GM19035 (cell line): ENCODE measurements at regions not wholly inside any gene's neighbourhood (a gene's known extent, or its start where the extent isn't known, plus 50 kb on each side); places are given as distances from the start of the nearest gene placed in this dataset.
"Not testable (repeated sequence)": the region's sequence is repeated elsewhere in the genome, so short reads cannot be mapped to it uniquely, and the experiment has no call there.

Experiments used
- ATAC-seq: cut with Tn5 transposase; IDR thresholded peaks from one replicate; pipeline ENCODE4 v1.9.1; 2021; ENCODE audit not compliant: unreplicated experiment

DNA sequence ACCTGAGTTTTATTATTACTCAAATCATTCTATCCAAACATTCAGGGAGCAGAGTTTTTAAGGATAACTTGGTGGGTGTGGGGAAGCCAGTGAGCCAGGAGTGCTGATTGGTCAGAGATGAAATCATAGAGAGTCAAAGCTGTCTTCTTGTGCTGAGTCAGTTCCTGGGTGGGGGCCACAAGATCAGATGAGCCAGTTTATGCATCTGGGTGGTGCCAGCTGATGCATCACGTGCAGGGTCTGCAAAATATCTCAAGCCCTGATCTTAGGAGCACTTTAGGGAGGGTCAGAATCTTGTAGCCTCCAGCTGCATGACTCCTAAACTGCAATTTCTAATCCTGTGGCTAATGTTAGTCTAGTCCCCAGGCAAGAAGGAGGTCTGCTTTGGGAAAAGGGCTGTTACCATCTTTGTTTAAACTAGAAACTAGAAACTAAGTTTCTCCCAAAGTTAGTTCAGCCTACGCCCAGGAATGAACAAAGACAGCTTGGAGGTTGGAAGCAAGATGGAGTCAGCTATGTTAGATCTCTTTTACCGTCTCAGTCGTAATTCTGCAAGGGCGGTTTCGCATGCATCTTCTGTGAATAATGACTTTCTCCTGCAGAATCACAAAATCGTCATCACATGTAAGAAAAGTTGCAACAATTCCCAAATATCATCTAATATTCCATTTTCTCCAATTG lies 97.5 kb downstream of the ZNF664 start:
- ATAC-seq: not testable (repeated sequence)

DNA sequence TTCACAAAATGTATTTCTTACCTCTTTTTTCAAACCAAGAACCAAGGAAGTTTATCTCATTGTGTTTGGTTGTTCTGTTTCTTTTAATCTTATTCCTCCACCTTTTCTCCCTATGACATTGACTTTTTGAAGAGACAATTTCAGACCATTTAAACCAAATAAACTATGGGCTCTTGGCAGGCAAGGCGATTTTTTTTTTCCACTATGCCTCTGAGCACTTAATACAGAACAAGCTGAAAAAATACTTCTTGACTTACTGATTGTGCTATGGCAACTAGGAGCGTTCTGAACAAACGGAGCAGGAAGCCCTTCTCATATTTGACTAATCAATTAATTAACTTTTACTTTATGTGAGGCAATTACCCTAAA lies 98.0 kb downstream of the ZNF664 start:
- no peak for ATAC-seq

DNA sequence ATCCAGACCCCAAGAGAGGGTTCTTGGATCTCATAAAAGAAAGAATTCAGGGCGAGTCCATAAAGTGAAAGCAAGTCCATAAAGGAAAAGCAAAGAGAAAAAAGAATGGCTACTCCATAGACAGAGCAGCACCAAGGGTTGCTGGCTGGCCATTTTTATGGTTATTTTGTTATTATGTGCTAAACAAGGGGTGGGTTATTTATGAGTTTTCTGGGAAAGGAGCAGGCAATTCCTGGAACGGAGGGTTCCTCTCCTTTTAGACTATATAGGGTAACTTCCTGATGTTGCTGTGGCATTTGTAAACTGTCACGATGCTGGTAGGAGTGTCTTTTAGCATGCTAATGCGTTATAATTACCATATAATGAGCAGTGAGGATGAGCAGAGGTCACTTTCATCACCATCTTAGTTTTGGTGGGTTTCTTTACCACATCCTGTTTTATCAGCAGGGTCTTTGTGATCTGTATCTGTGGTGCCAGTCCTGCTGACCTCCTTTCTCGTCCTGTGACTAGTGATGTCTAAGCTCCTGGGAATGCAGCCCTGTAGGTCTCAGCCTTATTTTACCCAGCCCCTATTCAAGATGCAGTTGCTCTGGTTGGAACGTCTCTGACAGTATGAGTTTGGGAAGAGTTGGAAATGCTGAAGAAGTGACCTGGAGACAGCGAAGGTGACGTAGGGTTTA lies 100.5 kb downstream of the ZNF664 start:
- no peak for ATAC-seq

- no peak for ATAC-seq
Measured at GRCh38 chr12:124075841-124076240, 102.8 kb downstream of the ZNF664 start.

DNA sequence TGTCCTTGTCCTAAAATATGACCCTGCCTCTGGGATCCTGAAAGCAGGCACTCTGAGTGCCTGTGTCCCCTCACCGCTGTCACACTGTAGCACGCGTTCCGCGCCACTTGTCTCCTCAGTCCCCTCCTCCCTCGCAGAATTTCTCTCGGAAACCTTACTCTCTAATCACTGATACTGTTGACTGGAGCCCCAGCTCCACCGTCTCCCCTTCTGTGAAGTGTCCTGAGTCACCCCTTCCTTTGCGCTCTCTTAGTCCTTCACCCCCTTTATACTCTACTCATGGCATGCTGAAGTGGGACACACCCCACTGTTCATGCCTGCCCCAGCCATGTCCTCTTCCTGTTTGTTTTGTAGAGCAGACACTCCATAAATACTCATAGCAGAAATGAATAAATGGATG lies 104.7 kb downstream of the ZNF664 start:
- no peak for ATAC-seq

DNA sequence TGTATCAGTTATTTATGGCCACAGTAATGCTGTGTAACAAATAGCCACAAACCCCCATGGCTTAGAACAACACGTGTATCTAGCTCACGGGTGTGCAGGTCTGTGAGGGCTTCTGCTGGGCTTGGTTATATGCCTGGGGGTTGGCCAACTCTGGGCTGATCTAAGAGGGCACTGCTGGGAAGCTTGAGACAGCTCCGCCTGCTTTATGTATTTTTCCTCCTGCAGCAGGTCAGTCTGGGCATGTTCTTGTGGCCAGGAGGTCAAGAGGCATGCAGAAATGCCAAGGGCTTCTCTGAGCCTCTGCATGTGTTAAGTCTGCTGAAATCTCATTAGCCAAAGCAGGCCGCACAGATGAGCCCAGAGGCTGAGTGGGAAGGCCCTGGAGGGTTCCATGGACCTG lies 105.8 kb downstream of the ZNF664 start:
- ATAC-seq: no peak

- ATAC-seq: no peak
Measured at GRCh38 chr12:124080649-124081048, 107.6 kb downstream of the ZNF664 start.

DNA sequence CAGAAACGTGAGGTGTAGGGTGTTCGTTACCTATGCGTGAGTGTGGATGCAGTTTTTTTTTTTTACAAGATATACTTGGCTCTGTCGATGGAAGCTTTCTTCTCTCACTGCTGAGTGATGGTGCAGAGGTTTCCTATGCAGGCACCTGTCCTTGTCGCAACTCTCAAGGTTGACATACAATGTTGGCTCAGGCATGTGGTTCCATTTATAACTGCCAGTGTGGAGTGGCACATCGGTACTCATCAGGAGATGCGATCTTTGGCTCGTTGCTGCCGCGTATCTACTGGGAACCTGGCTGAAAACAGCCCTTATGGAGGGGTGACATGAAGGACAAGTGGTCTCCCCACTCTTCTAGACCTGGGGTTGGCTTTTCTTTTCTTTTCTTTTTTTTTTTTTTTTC lies 109.0 kb downstream of the ZNF664 start:
- ATAC-seq: no peak

DNA sequence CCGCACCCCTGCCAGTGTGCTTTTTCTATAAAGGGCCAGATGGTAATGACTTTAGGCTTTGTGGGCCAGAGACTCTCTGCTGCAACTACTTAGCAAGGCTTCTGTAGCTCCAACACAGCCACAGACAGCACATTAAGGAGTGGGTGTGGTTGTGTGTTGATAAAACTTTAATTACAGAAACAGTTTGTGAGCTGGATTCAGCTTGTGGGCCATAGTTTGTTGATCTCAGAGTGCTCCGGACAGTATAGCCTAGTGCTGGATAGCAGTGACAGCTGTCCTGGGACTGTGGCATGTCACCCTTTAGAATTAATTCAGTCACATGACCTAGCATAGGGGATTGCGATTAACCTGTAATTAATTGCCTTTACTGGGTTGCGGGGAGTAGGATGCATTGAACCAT lies 109.7 kb downstream of the ZNF664 start:
- ATAC-seq: no peak

- ATAC-seq: no peak
Measured at GRCh38 chr12:124083708-124084107, 110.7 kb downstream of the ZNF664 start.

DNA sequence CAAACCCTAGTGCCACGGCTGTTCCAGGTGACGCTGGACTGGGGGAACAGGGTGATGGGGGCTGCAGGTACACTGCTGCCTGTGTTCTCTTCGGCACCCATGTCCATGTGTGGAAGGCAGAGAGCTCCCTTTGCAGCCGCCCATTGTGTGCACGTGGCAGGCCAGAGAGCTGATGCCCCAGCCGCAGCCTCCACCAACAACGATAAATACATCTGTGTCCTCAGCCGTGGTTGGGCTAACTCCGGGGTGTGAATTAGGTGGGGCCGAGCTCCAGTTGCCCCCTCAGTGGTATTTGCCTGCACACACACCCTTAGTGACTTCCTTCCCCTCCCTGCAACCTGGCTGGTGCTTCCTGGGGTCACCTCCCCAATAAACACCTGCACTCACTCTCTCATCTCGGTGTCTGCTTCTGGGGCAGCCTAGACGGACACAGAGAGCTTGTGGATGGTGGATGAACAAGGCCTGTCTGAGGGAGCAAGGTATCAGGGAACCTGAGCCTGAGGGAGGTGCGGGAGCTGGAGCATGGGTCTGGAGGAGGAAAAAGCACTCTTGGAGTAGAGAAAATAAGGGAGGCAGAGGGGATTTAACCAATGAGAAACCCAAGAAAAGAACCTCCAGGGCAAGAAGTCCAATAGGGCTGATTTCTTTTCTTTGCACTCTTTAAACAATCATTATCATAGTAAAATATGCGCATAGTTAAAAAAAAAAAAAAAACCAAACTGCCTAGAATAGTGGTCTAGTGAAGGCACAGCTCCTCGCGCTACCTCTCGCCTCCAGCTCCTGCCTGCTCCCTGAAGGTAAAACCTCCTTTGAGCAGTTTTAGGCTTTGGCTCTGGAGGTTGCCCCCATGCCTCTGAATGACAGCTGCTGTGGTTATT lies 112.6 kb downstream of the ZNF664 start:
- ATAC-seq: no peak

- no peak for ATAC-seq
Measured at GRCh38 chr12:124086299-124086898, 113.4 kb downstream of the ZNF664 start.

- no peak for ATAC-seq
Measured at GRCh38 chr12:124087266-124088051, 114.4 kb downstream of the ZNF664 start.

DNA sequence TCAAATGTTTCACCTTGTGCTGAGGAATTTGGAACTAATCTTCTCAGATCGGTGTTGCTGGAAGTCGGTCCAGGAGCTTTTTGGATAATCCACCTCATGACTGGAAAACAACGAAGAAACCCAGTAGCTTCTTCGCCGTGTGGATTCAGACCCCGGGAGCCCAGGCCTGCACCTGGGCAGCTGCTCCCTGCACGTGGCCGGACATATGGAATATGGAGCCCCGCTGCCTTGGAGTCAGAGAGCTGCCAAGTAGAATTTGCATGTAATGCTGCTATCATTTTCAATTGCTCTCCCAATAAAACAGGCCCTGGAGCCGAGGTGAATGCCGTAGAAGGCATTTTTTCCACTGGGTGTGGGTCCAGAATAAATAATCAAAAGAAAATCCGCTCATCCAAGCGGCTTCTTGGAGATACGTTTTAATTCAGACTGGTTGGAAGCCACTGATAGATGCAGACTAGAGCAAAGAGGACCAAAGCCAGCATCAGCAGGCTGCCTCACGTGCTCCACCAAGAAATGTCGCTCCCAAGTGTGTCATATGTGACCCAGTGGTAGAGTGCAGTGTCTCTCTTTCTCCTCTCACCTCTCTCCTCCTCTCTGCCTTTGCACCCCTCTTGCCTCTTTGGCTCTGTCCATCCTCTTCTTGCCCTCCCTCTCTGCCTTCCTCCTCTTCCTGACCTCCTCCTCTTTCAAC lies 115.3 kb downstream of the ZNF664 start:
- ATAC-seq: no peak

- ATAC-seq: not testable (repeated sequence)
Measured at GRCh38 chr12:124089181-124089914, 116.3 kb downstream of the ZNF664 start.

GRCh38 chr12:124091835-124092234 lies 118.8 kb downstream of the ZNF664 start:
- no peak for ATAC-seq

DNA sequence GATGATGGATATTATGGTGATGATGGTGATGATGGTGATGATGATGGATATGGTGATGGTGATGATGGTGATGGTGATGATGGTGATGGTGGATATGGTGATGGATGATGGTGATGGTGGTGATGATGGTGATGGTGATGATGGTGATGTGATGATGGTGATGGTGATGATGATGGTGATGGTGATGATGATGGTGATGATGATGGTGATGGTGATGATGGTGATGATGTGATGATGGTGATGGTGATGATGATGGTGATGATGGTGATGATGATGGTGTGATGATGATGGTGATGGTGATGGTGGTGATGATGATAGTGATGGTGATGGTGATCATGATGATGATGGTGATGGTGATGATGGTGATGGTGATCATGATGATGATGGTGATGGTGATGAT lies 119.5 kb downstream of the ZNF664 start:
- not testable (repeated sequence) for ATAC-seq

DNA sequence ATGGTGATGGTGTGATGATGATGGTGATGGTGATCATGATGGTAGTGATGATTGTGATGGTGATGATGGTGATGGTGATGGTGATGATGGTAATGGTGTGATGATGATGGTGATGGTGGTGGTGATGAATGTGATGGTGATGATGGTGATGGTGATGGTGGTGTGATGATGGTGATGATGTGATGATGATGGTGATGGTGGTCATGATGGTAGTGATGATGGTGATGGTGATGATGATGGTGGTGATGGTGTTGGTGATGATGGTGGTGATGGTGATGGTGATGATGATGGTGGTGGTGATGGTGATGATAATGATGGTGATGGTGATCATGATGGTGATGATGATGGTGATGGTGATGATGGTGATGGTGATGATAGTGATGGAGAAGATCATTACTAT lies 120.3 kb downstream of the ZNF664 start:
- no peak for ATAC-seq

DNA sequence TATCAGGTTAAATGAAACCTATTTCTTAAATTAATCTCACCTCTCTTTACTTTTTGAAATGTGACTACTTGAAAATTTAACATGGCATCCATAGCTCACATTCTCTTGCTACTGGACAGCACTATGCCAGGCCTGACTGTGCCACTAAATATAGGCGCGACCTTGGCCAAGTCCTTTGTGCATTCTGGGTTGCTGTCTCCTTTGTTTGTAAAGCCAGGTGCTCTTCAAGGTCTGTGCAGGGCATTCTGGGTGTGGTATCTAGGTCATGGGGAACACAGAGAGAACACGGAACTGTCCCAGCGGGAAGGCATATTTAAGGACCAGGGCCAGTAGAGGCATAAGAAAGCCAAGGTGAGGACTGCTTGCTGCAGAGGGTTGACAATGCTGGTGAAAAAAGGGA lies 121.2 kb downstream of the ZNF664 start:
- ATAC-seq: no peak
